GM12891 (cell line): ENCODE measurements at regions not wholly inside any gene's neighbourhood (a gene's known extent, or its start where the extent isn't known, plus 50 kb on each side); places are given as distances from the start of the nearest gene placed in this dataset.

Experiments used
- POLR2A ChIP-seq: IDR thresholded peaks from 2 replicates; pipeline ENCODE4 v1.6.1; 2011; ENCODE audit warnings: low read depth, low read length, control low read depth
- POLR2AphosphoS5 ChIP-seq: IDR thresholded peaks from 2 replicates; pipeline ENCODE4 v1.6.1; 2011; ENCODE audit warnings: low read depth, low read length, control low read depth

GRCh38 chr6:157744102-157744601 lies 78.9 kb upstream of the SNX9 start:
- no peak for TF ChIP-seq POLR2A
- no peak for TF ChIP-seq POLR2AphosphoS5
